ENCODE measurements at regions not wholly inside any gene's neighbourhood (a gene's known extent, or its start where the extent isn't known, plus 50 kb on each side); places are given as distances from the start of the nearest gene placed in this dataset.

- no peak for TF ChIP-seq POLR2A (IDR thresholded peaks at IDR 0.05; ENCODE audit: low read length)
- TF ChIP-seq GATA1 (IDR thresholded peaks at IDR 0.05; ENCODE audit: low read depth, low read length): no peak
- DNase-seq: no peak
These were observed 281.7 kb upstream of the PITX2 start for GRCh38 chr4:110904435-110905065.

GRCh38 chr4:110905367-110905766 is 282.5 kb upstream of the PITX2 start:
- TF ChIP-seq GATA1 (IDR thresholded peaks at IDR 0.05; ENCODE audit: low read depth, low read length): no peak
- TF ChIP-seq POLR2A (IDR thresholded peaks at IDR 0.05; ENCODE audit: low read length): no peak
- DNase-seq: no peak

- no peak for DNase-seq
- TF ChIP-seq GATA1 (IDR thresholded peaks at IDR 0.05; ENCODE audit: low read depth, low read length) (no peak), POLR2A (IDR thresholded peaks at IDR 0.05; ENCODE audit: low read length) (no peak)
These were observed 285.0 kb upstream of the PITX2 start for GRCh38 chr4:110907801-110908313.

- TF ChIP-seq GATA1 (IDR thresholded peaks at IDR 0.05; ENCODE audit: low read depth, low read length): no peak
- no peak for TF ChIP-seq POLR2A (IDR thresholded peaks at IDR 0.05; ENCODE audit: low read length)
- no peak for DNase-seq
These were observed 291.9 kb upstream of the PITX2 start for GRCh38 chr4:110914791-110915190.

GRCh38 chr4:110915301-110915700 is 292.4 kb upstream of the PITX2 start:
- DNase-seq: no peak
- TF ChIP-seq GATA1 (IDR thresholded peaks at IDR 0.05; ENCODE audit: low read depth, low read length) (no peak), POLR2A (IDR thresholded peaks at IDR 0.05; ENCODE audit: low read length) (no peak)

GRCh38 chr4:110916505-110916904 is 293.6 kb upstream of the PITX2 start:
- TF ChIP-seq GATA1 (IDR thresholded peaks at IDR 0.05; ENCODE audit: low read depth, low read length) (no peak), POLR2A (IDR thresholded peaks at IDR 0.05; ENCODE audit: low read length) (no peak)

GRCh38 chr4:110917835-110918234 is 295.0 kb upstream of the PITX2 start:
- no peak for DNase-seq
- TF ChIP-seq POLR2A (IDR thresholded peaks at IDR 0.05; ENCODE audit: low read length) (no peak), GATA1 (IDR thresholded peaks at IDR 0.05; ENCODE audit: low read depth, low read length) (no peak)

More at GRCh38 chr4:110916505-110916904, 293.6 kb upstream of the PITX2 start:
- DNase-seq: no peak

GRCh38 chr4:110920990-110921389 is 298.1 kb upstream of the PITX2 start:
- DNase-seq: no peak

GRCh38 chr4:110924761-110925160 is 301.9 kb upstream of the PITX2 start:
- TF ChIP-seq POLR2A (IDR thresholded peaks at IDR 0.05; ENCODE audit: low read length): no peak
- TF ChIP-seq GATA1 (IDR thresholded peaks at IDR 0.05; ENCODE audit: low read depth, low read length): no peak
- no peak for DNase-seq

More at GRCh38 chr4:110920990-110921389, 298.1 kb upstream of the PITX2 start:
- TF ChIP-seq POLR2A (IDR thresholded peaks at IDR 0.05; ENCODE audit: low read length) (no peak), GATA1 (IDR thresholded peaks at IDR 0.05; ENCODE audit: low read depth, low read length) (no peak)

- TF ChIP-seq POLR2A (IDR thresholded peaks at IDR 0.05; ENCODE audit: low read length): no peak
- TF ChIP-seq GATA1 (IDR thresholded peaks at IDR 0.05; ENCODE audit: low read depth, low read length): no peak
These were observed 304.0 kb upstream of the PITX2 start for GRCh38 chr4:110926841-110927400.

GRCh38 chr4:110933341-110933740 is 310.5 kb upstream of the PITX2 start:
- no peak for DNase-seq
- TF ChIP-seq GATA1 (IDR thresholded peaks at IDR 0.05; ENCODE audit: low read depth, low read length) (no peak), POLR2A (IDR thresholded peaks at IDR 0.05; ENCODE audit: low read length) (no peak)

More at GRCh38 chr4:110926841-110927400, 304.0 kb upstream of the PITX2 start:
- no peak for DNase-seq

GRCh38 chr4:110944501-110944900 is 321.6 kb upstream of the PITX2 start:
- DNase-seq: no peak
- TF ChIP-seq GATA1 (IDR thresholded peaks at IDR 0.05; ENCODE audit: low read depth, low read length) (no peak), POLR2A (IDR thresholded peaks at IDR 0.05; ENCODE audit: low read length) (no peak)

- TF ChIP-seq POLR2A (IDR thresholded peaks at IDR 0.05; ENCODE audit: low read length) (no peak), GATA1 (IDR thresholded peaks at IDR 0.05; ENCODE audit: low read depth, low read length) (no peak)
- DNase-seq: no peak
These were observed 322.7 kb upstream of the PITX2 start for GRCh38 chr4:110945600-110945999.

GRCh38 chr4:110949542-110949941 is 326.7 kb upstream of the PITX2 start:
- TF ChIP-seq GATA1 (IDR thresholded peaks at IDR 0.05; ENCODE audit: low read depth, low read length): no peak
- TF ChIP-seq POLR2A (IDR thresholded peaks at IDR 0.05; ENCODE audit: low read length): no peak
- DNase-seq: no peak

- TF ChIP-seq POLR2A (IDR thresholded peaks at IDR 0.05; ENCODE audit: low read length) (no peak), GATA1 (IDR thresholded peaks at IDR 0.05; ENCODE audit: low read depth, low read length) (no peak)
- no peak for DNase-seq
These were observed 327.9 kb upstream of the PITX2 start for GRCh38 chr4:110950731-110951130.
